M059J (cell line): ENCODE measurements at regions not wholly inside any gene's neighbourhood (a gene's known extent, or its start where the extent isn't known, plus 50 kb on each side); places are given as distances from the start of the nearest gene placed in this dataset.

Source experiments
- DNase-seq: peaks from one replicate; pipeline ENCODE4 v3.0.0-alpha.2; 2012; ENCODE audit warnings: low read depth

DNA sequence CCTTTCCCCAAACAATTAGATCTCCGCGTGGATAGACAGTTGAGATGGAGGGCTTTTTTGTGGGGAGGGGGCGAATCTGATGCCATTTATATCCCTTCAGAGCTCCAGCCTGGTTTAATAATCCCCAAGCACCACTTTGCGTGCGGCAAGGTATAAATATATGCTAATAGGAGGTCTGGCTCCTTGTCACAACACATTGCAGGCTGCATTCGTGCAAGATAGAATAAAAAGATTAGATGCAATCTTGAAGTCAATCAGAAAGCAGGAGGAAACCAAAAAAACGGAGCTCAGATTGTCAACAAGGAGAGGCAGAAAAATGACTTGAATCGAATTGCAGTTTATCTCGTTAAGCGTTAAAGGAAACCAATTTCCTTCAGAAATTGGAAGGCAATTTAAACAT lies 248.7 kb downstream of the SPTSSA start:
- no peak for DNase-seq

GRCh38 chr14:34212172-34212929 lies 249.7 kb downstream of the SPTSSA start:
- no peak for DNase-seq

DNA sequence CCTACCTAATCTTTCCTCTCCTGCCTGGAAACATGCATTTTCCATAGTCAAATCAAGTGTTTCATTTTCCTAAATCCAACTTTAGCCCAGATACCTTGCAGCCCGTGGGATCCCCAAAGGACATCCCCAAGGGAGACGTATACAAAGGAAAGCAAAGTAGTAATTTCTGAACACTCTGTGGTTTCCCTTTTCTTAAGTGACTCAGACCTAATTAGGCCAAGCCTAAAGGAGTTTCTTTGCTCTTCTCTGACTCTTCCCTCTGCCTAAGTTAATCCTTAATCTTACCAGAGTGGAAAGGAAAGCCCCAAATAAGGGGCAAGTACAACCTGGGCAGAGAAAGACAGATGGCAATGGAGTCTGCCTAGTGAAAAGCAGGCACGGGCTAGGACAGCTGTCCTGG lies 250.3 kb downstream of the SPTSSA start:
- DNase-seq: peak; percentile 39

- DNase-seq: no peak
Observed at GRCh38 chr14:34208532-34208931, 253.5 kb downstream of the SPTSSA start.

GRCh38 chr14:34205799-34206198 lies 254.9 kb upstream of the EGLN3 start:
- no peak for DNase-seq

DNA sequence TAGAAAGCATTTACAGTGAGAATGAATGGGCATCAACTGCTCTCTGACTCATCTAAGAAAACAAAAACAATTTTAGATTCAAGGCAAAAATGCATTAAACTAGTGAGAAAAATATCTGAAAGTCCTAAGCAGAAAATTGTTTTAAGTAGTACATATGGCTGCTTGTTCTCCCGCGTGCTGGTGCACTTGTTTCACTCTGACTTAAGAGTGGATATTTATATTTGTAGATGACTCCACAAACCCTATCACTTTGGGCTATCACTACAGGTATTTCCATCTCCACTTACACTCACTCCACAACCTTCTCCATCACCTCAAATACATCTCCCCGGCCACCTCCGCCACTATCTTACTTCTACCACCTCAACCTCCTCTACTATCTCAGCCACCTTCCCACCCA lies 253.9 kb upstream of the EGLN3 start:
- no peak for DNase-seq

- DNase-seq: no peak
Observed at GRCh38 chr14:34203251-34203722, 252.4 kb upstream of the EGLN3 start.

- DNase-seq: no peak
Observed at GRCh38 chr14:34201909-34202637, 251.2 kb upstream of the EGLN3 start.

GRCh38 chr14:34199585-34199984 lies 248.7 kb upstream of the EGLN3 start:
- DNase-seq: peak; percentile 47

- no peak for DNase-seq
Observed at GRCh38 chr14:34198096-34198495, 247.2 kb upstream of the EGLN3 start.

DNA sequence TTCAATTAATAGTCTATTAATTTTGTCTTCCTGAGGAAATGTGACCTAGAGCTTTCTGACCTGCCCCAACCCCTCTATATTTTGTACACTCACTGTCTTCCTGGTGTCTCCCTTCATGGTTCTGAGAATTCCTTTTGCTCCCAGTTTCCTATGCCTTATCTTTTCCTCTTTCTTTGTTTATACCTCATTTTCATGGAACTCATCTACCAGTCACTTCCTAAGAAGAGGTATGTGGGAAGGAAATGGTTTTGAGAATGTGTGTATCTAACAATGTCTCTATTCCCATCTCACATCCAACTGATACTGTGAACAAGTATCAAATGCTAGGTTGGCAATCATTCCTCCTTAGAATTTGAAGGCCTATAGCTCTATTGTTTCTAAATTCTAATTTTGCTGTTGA lies 245.1 kb upstream of the EGLN3 start:
- no peak for DNase-seq

- no peak for DNase-seq
Observed at GRCh38 chr14:34190717-34191116, 239.8 kb upstream of the EGLN3 start.

DNA sequence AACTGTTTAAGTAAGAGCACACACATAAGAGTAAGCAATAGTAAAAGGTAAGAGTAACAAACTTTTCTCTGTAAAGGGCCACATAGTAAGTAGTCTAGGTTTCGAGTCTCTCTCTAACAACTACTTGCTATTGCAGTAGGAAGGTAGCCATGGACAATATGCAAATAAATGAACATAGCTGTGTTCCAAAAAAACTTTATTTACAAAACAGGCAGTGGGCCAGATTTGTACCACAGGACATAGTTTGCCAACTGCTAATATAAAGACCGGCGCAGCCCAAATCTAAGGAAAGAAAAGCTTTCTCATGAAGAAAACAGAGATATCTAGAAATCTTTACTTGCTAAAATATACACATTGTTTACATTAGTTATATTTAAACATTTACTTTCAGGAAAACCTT lies 239.0 kb upstream of the EGLN3 start:
- DNase-seq: no peak

DNA sequence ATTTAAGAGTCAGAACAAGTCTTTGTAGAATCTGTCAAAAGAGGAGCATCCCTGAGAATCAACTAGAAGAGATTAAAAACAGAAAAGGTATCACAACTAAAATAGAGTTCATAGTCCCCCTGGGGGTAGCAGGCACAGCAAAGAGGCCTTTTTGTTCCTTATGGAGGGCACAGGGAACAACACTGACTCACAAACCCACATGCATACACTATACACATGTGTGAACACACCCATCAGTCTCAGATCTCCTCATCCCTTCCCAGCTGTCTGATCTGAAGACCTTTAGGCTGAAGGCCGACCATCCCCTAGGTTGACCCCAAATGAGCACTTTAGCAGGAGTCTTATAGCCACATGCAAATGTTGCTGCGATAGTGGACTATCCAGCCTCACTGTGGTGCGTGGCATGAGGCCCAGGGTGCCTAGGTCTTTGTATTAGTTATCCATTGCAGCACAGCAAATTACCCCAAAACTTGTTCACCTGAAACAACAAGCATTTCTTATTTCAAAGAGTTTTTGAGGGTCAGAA lies 236.7 kb upstream of the EGLN3 start:
- DNase-seq: no peak

- DNase-seq: no peak
Observed at GRCh38 chr14:34187061-34187460, 236.2 kb upstream of the EGLN3 start.

GRCh38 chr14:34184126-34184525 lies 233.3 kb upstream of the EGLN3 start:
- DNase-seq: no peak

GRCh38 chr14:34183478-34183877 lies 232.6 kb upstream of the EGLN3 start:
- DNase-seq: no peak

DNA sequence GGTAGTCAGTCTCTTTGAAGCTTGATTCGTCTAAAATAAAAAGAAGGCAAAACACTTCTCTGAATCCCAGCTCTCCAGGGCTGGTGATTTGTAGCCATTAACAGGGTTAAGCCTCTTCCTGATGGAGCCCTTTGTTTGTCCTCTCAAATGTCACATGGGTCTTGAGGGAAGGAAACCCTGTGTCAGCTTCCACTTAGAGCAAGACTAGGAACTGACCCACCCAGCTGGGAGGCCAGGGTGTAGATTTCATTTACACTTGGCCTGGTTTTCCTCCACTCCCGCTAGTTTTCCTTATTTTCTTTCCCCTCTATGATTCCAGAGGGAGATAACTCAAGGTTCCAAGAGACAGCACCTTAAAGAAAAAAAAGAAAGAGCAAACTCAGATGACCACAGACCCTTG lies 230.5 kb upstream of the EGLN3 start:
- DNase-seq: no peak

DNA sequence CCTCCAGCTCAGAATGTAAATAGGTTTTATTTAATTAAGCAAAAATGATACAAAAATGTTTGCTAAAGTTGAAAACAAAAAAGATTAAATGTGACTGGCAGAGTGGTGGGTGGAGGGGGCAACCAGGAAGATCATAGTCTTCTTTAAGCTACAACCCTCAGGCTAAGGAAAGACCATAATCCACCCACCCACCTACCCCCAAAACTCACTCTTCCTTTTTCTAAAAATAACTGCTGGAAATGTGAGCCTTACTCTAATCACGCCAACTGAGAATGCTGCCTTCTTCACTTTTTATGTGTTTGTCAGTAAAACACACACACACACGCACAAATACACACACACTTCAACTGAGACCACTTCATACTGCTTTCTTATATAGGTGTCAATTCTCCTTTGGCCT lies 230.0 kb upstream of the EGLN3 start:
- no peak for DNase-seq

DNA sequence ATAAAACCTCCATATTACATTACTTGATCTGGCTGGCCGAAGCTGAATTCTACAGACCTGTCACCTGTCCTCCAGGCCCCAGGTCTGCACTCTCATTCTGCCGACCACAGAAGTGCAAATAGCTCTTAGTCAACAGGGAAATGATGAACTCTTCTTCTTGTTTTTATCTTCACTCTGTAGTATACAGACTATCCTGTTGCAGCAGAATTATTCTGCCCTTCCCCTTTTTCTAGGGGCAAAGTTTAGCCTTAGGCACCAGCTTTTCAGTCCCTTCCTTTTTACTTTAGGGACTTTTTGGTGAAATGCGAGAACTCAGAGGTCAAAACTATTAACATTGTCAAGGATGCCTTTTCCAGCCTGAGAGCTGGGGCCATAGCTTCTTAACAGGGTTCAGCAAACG lies 229.6 kb upstream of the EGLN3 start:
- DNase-seq: no peak

DNA sequence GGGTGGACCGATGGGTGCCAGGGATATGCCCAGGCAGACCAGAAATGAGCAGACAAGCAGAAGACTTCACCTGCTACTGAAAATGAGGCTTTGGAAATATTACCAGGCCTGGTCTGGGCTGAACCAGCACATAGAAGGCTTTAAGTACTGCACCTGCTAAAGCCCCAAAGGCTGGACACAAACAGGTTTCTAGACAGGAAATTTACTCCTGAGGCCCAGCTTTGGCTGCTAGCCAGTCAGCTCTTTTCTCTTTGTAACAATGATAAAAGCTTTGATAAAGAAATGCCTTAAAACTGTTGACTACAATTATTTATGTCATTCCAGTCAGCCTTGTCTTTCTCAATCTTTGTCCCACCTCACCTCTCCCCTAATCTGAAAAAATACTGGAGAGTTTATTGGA lies 228.9 kb upstream of the EGLN3 start:
- peak; percentile 3 for DNase-seq

- no peak for DNase-seq
Observed at GRCh38 chr14:34177466-34177865, 226.6 kb upstream of the EGLN3 start.

GRCh38 chr14:34175574-34175973 lies 224.7 kb upstream of the EGLN3 start:
- no peak for DNase-seq
